ENCODE measurements at regions not wholly inside any gene's neighbourhood (a gene's known extent, or its start where the extent isn't known, plus 50 kb on each side); places are given as distances from the start of the nearest gene placed in this dataset.

DNA sequence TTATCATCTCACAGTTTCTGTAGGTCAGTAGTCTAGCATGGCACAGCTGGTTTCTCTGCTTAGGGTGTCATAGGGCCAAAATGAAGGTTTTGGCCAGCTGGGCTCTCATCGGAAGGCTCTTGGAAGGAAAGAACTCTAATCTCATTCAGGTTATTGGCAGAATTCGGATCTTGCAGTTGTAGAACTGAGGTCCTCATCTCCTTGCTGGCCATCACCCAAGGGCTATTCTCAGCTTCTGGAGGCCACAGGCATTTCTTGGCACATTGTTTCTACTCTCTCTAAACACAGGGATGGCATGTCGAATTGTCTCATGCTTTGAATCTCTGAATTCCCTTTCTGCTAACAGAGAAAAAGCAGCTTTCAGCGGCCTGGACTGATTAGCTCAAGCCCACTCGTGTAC, 258.0 kb upstream of the SMARCA2 start:
- H3K27ac ChIP-seq (ENCODE audit: low read depth in 1 of 2, low read length in 2 of 2), result no peak overlapping the region
- DNase-seq (no peak), ATAC-seq (ENCODE audit: poor library complexity) (no peak)
- Mint-ChIP-seq H3K9me3 (no peaks in the 10 kb centered on the region), H3K4me3 (no peak overlapping the region), H3K4me1 (ENCODE audit: low read depth) (no peaks in the 10 kb centered on the region), H3K27me3 (peaks cover 12% of the 10 kb centered on the region), H3K36me3 (ENCODE audit: low read depth) (no peaks in the 10 kb centered on the region), H3K27ac (no peak overlapping the region)
- H3K4me3 ChIP-seq (ENCODE audit: low read length), result no peak overlapping the region
- TF ChIP-seq, protein P1, sequence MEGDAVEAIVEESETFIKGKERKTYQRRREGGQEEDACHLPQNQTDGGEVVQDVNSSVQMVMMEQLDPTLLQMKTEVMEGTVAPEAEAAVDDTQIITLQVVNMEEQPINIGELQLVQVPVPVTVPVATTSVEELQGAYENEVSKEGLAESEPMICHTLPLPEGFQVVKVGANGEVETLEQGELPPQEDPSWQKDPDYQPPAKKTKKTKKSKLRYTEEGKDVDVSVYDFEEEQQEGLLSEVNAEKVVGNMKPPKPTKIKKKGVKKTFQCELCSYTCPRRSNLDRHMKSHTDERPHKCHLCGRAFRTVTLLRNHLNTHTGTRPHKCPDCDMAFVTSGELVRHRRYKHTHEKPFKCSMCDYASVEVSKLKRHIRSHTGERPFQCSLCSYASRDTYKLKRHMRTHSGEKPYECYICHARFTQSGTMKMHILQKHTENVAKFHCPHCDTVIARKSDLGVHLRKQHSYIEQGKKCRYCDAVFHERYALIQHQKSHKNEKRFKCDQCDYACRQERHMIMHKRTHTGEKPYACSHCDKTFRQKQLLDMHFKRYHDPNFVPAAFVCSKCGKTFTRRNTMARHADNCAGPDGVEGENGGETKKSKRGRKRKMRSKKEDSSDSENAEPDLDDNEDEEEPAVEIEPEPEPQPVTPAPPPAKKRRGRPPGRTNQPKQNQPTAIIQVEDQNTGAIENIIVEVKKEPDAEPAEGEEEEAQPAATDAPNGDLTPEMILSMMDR (IDR thresholded peaks at IDR 0.05), result no peak
- H3K36me3 ChIP-seq (ENCODE audit: insufficient read depth, low read length), result no peaks in the 10 kb centered on the region
- H3K27me3 ChIP-seq (ENCODE audit: control insufficient read depth in 1 of 2, insufficient read depth in 2 of 2, low read length in 2 of 2), result no peaks in the 10 kb centered on the region
- no peaks in the 10 kb centered on the region for H3K4me1 ChIP-seq (ENCODE audit: insufficient read depth, low read length)
- POLR2A ChIA-PET, result no interaction called here
- CTCF ChIA-PET, result no interaction called here
- peaks cover 0 to 5% of the 10 kb centered on the region in 2 experiments for H3K9me3 ChIP-seq (ENCODE audit: control insufficient read depth in 1 of 2, insufficient read depth in 1 of 2, low read length in 2 of 2)
- intact Hi-C loops (cut with DNase I, micrococcal nuclease), result no loop called here

DNA sequence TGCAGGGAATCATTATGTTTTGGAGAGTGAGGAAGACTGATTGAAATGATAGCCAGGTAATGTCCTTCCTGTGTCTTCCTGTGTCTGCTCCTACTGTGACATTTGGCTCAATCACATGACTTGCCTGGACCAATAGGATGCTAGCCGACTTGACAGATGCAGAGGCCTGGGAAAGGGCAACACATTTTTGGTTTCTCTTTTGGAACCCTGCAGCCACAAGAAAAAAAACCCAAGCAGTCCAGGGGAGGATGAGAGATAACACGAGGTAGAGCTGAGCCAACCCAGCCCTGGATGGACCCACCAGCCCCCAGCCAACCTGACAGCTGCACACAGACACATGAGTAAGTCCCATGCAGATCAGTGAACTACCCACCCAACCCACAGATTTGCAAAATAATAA, 256.1 kb upstream of the SMARCA2 start:
- Histone ChIP-seq H3K36me3 (ENCODE audit: insufficient read depth, low read length) (no peaks in the 10 kb centered on the region), H3K27ac (ENCODE audit: low read depth in 1 of 2, low read length in 2 of 2) (no peak overlapping the region), H3K4me3 (ENCODE audit: low read length) (no peak overlapping the region), H3K27me3 (ENCODE audit: control insufficient read depth in 1 of 2, insufficient read depth in 2 of 2, low read length in 2 of 2) (no peaks in the 10 kb centered on the region), H3K4me1 (ENCODE audit: insufficient read depth, low read length) (no peaks in the 10 kb centered on the region), H3K9me3 (ENCODE audit: control insufficient read depth in 1 of 2, insufficient read depth in 1 of 2, low read length in 2 of 2) (peaks cover 0 to 5% of the 10 kb centered on the region in 2 experiments)
- TF ChIP-seq, protein P1 (IDR thresholded peaks at IDR 0.05), result no peak
- ChIA-PET POLR2A (no interaction called here), CTCF (no interaction called here)
- Mint-ChIP-seq H3K27me3 (peaks cover 12% of the 10 kb centered on the region), H3K27ac (no peak overlapping the region), H3K4me1 (ENCODE audit: low read depth) (no peaks in the 10 kb centered on the region), H3K4me3 (no peak overlapping the region), H3K9me3 (no peaks in the 10 kb centered on the region), H3K36me3 (ENCODE audit: low read depth) (no peaks in the 10 kb centered on the region)
- intact Hi-C loops (cut with DNase I, micrococcal nuclease), result no loop called here
- ATAC-seq (ENCODE audit: poor library complexity) (no peak), DNase-seq (no peak)

DNA sequence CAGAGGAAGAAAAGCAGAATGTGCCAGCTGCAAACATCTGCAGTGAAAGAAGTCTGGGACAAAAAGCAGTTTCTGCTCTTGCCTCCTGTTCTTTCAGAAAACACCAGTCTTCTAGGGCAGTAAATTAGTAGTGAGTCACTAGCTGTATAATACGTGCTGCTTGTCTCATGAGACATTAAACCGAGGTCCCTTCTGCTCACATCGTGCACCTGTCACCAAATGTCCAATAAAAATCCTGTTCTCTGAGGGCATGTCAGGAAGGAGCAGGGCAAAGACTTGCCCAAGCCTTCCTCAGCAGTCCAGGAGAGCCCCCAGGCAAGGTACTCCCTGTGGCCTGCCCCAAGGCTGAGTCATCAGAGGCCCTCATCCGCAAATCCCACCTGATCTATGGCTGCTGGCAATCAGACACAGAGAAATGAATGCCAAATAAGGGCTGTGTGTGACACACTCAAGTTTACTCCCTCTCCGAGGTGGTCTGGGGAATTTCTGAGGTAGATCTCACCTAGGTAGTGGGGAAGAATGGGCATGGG, 255.3 kb upstream of the SMARCA2 start:
- no peak for ATAC-seq (ENCODE audit: poor library complexity)
- ChIA-PET POLR2A (no interaction called here), CTCF (no interaction called here)
- Histone ChIP-seq H3K27me3 (ENCODE audit: control insufficient read depth in 1 of 2, insufficient read depth in 2 of 2, low read length in 2 of 2) (no peaks in the 10 kb centered on the region), H3K9me3 (ENCODE audit: control insufficient read depth in 1 of 2, insufficient read depth in 1 of 2, low read length in 2 of 2) (peaks cover 0 to 5% of the 10 kb centered on the region in 2 experiments), H3K4me3 (ENCODE audit: low read length) (no peak overlapping the region), H3K4me1 (ENCODE audit: insufficient read depth, low read length) (no peaks in the 10 kb centered on the region), H3K27ac (ENCODE audit: low read depth in 1 of 2, low read length in 2 of 2) (no peak overlapping the region), H3K36me3 (ENCODE audit: insufficient read depth, low read length) (no peaks in the 10 kb centered on the region)
- Mint-ChIP-seq H3K36me3 (ENCODE audit: low read depth) (no peaks in the 10 kb centered on the region), H3K27ac (no peak overlapping the region), H3K4me1 (ENCODE audit: low read depth) (no peaks in the 10 kb centered on the region), H3K9me3 (no peaks in the 10 kb centered on the region), H3K27me3 (peaks cover 20% of the 10 kb centered on the region), H3K4me3 (no peak overlapping the region)
- no peak for DNase-seq
- TF ChIP-seq, protein P1 (IDR thresholded peaks at IDR 0.05), result no peak
- intact Hi-C loops (cut with DNase I, micrococcal nuclease), result no loop called here
